ENCODE measurements at regions not wholly inside any gene's neighbourhood (a gene's known extent, or its start where the extent isn't known, plus 50 kb on each side); places are given as distances from the start of the nearest gene placed in this dataset.

DNA sequence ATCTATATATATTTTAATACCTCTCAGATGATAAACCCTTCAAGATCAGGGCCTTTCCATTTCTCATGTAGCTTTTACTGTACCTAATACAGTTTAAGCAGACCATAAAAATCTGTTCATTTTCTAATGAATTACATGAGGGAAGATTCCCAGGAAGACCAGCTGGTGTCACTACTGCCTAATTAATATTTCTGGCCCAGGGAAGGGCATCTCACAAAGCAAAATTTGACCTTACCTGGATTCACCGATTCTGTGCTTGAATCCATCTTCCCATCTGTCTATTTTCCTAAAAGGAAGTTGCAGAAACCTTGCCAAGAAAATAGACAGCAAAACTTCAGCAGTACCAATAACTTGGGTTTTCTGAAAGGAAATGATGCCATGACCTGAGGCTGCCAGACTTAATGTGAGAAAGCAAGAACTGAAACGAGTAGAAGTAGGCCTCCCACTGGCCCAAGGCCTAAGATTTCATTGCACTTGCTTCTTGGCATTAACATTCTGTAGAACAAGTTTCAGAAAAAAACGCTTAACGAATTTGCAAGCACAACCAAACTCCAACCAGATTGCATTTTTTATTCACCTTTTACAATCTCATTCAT, 83.0 kb upstream of the GLIS3 start:
- no peak for DNase-seq

DNA sequence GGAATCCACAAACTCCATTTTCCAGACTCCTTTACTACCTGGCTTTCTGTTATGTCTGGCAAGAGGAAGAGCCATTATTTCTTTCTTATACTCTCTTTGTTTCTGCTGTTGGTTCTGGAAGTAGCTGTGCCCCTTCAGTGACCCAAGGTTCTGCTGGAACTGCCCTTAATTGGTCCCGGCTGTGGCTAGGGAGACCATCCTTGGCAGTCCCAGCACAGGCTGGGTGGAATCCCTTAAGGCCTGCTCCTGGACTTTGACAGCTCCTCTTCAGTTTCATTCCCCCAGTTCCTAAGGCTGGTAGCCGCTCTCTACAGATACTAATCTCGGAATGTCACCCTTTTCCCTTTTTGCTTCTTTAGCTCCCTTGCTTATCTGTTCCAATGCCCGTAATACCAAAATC, 81.9 kb upstream of the GLIS3 start:
- DNase-seq = no peak

DNA sequence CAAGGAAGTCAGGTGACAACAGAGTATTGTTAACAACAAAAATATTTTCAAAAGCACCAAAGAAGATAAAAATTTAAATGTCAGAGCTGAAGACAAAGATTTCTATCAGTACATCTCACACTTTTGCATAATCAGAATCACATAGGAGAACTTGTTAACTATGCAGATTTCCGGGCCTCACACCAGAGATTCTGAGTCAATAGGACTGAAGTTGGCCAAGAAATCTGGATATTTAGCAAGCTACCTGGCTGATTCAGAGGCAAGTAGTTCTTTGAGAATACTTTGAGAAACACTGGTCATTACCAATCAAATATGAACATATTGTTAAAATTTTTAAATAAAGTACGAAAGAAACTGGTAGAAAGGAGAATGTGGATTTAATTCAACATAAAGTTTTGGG, 80.5 kb upstream of the GLIS3 start:
- no peak for DNase-seq

DNA sequence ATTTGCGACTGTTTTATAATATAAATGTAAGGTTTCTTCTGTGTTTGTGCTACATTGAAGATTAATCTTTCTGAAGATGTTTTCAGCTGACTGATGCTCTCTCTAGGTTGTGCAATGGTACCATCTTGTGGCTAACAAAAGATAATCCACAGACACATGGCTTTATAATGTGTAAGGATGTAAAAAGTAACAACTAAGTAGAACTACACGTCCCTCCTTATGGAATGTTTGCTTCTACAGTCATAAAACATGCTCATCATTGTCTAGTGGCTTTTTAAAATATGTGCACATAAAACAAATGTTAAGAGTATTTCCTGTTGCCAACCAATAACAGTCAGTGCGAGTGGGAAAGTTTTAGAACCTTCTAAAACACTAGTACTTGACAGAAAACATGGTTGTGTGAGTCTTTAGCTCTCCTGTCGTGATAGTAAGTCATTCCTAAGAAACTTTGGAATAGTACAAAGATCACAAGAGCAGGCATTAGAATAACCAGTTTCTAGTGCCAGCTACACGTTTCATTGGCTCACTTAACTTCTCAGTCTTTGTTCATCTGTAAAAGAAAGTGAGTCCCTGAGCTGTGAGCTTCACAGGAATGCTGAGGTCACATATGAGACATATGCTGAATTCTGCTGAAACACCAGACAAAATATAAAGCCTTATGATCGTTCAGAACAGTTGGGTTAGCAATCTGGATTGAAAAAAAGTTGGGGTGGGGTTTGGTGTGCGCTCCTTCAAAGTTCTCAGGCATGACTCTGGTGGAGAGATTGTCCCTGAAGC, 75.7 kb upstream of the GLIS3 start:
- DNase-seq = no peak

DNA sequence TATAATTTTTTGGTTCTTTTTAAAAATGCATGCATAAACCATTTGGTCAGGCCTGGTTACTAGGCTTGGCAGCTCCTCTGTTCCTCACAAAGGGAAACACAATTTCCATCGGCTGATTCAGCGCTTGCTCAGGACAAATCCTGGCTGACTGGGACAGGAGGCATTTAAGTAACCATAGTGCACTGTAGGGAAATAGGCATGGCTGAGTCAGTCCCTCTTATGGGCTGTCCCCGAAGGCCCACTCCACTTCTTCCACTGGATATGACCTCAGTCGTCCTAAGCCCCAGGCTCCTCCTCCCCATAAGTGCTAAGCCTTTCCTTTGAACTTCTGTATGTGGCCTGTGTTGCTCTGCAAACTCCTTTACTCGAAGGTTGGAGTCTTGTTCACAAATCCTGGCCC, 71.2 kb upstream of the GLIS3 start:
- no peak for DNase-seq

DNA sequence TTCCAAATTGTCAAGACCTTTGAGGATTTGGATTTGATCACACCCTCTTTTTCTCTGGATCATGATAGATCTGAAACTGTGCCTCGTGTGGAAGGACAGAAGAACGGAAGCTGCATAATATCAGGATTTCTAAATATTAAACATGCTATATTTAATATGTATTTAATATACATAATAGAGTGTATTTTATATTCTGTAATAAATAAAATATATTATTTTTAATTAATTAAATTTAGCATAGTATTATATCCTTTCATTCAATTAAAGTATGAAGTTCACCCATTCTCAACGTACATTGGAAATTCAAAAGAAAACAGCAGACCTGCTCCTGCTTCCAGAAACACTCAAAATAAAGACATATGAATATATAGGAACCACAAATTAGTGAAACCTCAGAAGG, 70.6 kb upstream of the GLIS3 start:
- no peak for DNase-seq

DNA sequence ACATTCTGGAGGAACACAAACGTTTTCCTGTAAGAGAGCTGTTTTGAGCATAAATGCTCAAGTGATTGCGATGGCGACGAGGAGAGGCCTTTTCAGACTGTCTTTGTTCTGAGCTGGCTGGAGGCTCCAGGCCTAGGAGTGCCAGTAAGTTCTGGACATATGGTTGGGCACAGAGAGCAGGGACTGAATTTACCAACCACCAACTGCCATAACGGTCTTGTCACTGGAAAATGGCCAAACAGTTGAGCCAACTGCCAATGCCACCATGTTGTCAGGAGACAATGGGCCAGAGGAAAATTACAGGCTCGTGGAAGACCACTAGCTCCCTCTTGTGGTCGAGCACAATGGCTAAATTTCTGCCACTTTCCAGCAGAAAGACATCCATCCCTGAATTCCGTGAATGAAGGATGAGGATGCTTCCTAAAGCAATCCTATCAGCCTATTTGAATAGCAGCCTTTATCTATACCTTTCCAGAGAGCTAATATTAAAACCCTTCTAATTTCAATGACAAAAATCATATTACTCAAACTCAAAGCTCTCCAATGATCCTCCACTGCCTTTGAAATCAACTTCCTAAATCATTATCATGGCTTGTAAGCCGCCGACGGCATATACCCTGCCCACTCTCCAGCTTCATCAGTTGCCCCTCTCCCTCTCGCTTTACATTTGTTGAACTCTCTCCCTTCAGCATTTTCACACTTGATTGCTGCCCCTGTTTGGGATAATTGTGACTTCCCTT, 66.9 kb upstream of the GLIS3 start:
- DNase-seq = peak; percentile 52 to 60

DNA sequence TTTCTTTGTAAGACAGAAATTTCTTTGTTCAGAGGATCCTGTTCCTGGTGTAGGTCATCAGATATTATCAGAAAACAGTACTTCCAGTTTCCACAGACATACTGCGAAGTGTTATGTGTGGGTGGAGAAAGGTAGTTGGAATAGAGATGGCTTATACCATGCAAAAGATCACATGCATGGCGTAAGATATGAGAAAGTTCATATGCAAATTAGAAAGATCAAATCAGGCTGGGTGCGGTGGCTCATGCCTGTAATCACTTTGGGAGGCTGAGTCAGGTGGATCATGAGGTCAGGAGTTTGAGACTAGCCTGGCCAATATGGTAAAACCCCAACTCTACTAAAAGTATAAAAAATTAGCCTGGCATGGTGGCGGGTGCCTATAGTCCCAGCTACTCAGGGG, 65.2 kb upstream of the GLIS3 start:
- no peak for DNase-seq

DNA sequence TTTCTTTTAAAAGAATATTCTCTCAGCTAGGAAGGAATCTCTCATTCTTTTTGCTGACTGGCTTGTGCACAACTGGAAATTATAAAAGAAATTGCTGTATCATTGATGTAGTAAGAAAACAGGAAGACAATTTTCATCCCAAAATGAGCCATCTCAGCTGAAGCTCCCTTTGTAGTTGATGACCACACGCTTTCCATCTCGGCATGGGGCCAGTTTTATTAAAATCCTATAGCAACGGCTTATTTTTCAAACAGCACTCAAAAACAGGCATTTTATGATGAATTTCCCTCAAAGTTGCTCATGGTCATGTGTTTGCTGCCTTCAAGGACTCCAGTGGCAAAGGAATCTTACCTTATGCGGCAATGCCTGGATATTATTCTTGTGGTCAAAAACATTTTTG, 62.4 kb upstream of the GLIS3 start:
- no peak for DNase-seq

DNA sequence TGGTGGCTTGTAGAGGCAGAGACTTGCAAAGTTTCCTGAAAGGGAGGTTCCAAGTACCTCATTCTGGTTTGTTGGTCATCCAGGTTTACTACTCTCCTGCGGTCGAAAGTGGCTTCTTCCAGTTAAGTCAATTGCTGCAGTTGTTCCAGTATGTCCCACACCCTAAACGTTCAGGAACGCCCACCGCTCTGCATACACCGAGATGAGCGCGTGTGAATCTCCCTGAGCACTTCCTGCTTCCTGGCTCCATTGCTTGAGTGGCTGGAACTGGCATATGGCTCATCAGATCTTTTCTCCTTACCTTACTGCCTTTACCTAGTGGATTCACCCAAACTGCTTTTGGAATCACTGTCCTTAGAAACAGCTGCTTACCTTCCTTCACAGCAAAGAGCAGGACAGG, 59.1 kb upstream of the GLIS3 start:
- no peak for DNase-seq

DNA sequence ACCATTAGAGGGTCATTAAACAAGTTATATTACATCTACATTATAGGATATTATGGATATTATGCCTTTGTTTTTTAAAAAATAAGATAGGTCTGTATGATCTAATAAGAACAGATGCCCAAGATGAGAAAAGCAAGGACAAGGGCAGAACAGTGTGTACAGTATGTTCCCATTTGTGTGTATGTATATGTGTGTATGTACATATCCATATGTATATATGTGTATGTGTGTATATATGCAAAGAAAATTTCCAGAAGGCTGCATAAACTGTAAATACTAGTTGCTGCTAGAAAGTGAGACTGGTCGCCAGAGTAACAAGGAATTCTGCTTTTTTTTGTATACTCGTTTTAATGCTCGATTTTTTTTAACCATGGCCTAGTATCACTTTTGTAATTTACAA, 58.1 kb upstream of the GLIS3 start:
- no peak for DNase-seq

DNA sequence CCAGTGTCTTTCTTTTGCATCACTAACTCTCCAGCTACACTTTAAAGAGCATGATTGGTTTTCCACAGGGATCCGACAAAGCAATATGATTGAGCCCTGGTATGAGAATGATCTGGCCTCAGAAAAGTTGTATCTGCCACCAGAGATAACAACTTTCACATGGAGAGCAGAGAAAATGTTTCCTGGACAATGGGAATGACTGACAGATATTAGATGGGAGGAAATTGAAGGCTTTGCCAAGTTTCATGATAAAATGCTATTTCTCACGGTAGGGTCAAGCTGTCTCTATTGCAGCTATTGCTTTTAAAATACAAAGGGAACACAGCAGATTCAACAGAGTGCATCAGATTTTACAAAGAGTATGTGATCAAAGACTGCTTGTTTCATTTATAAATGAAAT, 56.4 kb upstream of the GLIS3 start:
- DNase-seq = no peak

DNA sequence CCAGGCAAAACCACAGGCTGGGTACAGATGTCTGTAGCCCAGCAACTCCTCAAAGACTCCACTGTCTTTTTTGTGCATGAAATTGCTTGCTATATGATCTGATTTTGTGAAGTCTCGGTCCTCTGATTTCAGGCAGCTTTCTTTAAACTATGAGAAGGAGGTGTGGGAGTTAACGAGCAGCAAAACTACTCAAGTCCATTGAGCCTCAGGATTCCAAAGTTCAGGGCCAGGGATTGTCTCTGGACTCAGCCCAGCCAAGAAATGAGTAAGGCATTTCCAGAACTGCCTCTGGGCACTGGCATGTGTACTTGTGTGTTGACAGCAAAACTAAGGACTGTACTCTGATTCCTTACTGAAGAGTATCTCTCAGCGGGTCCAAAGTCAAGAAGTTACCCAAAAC, 53.4 kb upstream of the GLIS3 start:
- DNase-seq = no peak

DNA sequence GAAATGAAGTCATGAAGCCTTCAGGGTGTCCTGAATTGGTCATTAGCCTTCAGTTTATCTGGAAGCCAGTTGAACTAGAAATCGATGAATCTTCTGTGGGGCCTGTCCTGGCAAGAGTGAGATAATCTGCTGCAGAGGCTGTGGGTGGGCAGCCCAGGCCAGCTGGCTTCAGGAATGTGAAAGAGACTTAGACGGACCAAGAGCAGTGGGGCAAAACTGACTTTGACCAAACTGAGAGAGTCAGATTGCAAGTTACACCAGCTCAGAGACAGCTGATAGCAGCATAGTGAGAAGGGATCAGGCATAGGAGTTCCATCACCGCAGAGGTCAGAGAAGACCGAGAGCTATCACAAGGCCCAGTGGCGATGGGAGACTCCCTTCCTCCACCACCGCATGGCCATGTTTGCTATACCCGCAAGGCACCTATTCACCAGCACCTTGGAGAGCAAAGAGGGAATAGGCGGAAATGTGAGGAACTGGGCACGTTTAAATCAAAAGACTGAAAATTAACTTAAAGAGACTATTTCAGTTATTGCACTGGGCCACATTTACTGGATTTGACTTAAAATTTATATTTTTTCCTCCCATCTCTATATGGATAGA, 50.0 kb upstream of the GLIS3 start:
- no peak for DNase-seq
